GM12878 (cell line): ENCODE measurements at regions not wholly inside any gene's neighbourhood (a gene's known extent, or its start where the extent isn't known, plus 50 kb on each side); places are given as distances from the start of the nearest gene placed in this dataset.
A peak's percentile ranks its signal among the peaks of the same experiment; 100 is the strongest.

Experiments
- ATAC-seq: fragments of 200-7000 bp; cut with Tn5 transposase; 3 replicates; pipeline ENCODE4 v1.9.1; 2020; ENCODE audit warnings: mild to moderate bottlenecking, moderate library complexity
- BruUV-seq: library from RNA; stranded (reverse); fragments of 400-500 nt; replicated peaks from 2 replicates; lab custom pipeline; 2021; lab: Mats Ljungman, UMichigan
- CTCF ChIA-PET: fragments of 300-600 bp; sonication (Branson Sonifier 250); formaldehyde crosslinking; extraction: SDS; loops from one replicate; lab custom pipeline; 2021; ENCODE audit warnings: inconsistent platforms; lab: Yijun Ruan, JAX
- POLR2A ChIA-PET: fragments of 350-600 bp; formaldehyde crosslinking; extraction: SDS; loops from one replicate; lab custom pipeline; 2021; ENCODE audit warnings: inconsistent platforms; lab: Charles Lee
- RAD21 ChIA-PET: fragments of 300-600 bp; sonication (Branson Sonifier 250); formaldehyde crosslinking; loops from one replicate; lab custom pipeline; 2023; ENCODE audit warnings: antibody characterized with exemption; ENCODE audit not compliant: unreplicated experiment; lab: Charles Lee
- SMC1A ChIA-PET: fragments of 300-600 bp; sonication (Branson Sonifier 250); formaldehyde crosslinking; loops from one replicate; lab custom pipeline; 2023; ENCODE audit not compliant: unreplicated experiment, uncharacterized antibody; lab: Charles Lee
- DNase-seq: peaks from one replicate; pipeline ENCODE4 v3.0.0-alpha.2; 2011; ENCODE audit warnings: low read depth, low spot score
- FAIRE-seq: peaks from 3 replicates; lab custom pipeline; 2011; peaks lifted over from hg19 to GRCh38; lab: Jason Lieb, UNC
- H2AFZ ChIP-seq: 2 replicates; pipeline ENCODE4 v1.6.0; 2011; ENCODE audit warnings: low read depth, low read length, control low read depth; ENCODE audit not compliant: control insufficient read depth
- H3K27ac ChIP-seq: 2 replicates; pipeline ENCODE4 v1.5.1; 2011; ENCODE audit warnings: control low read depth; ENCODE audit not compliant: control insufficient read depth, insufficient read depth
- H3K27me3 ChIP-seq, 2 experiments: replicated peaks in 1 of 2; 2 replicates each; pipeline versions ENCODE4 v1.6.0 to v1.6.1; 2011; ENCODE audit warnings: low read length in 1 of 2; ENCODE audit not compliant: control insufficient read depth in 2 of 2, insufficient read depth in 2 of 2
- H3K36me3 ChIP-seq, 2 experiments: 2 replicates each; pipeline ENCODE4 v1.5.1; 2011; ENCODE audit warnings: low read length in 1 of 2; ENCODE audit not compliant: control insufficient read depth in 2 of 2, insufficient read depth in 2 of 2
- H3K4me1 ChIP-seq: 2 replicates; pipeline ENCODE4 v1.6.1; 2011; ENCODE audit warnings: mild to moderate bottlenecking, low read length, moderate library complexity, mixed read lengths; ENCODE audit not compliant: control insufficient read depth, insufficient read depth
- H3K4me2 ChIP-seq: 2 replicates; pipeline ENCODE4 v1.6.0; 2011; ENCODE audit warnings: control low read depth; ENCODE audit not compliant: control insufficient read depth, insufficient read depth
- H3K4me3 ChIP-seq: fragments of 200-600 bp; sonication (generic); 2 replicates; pipeline ENCODE4 v1.5.1; 2016
- H3K79me2 ChIP-seq: 2 replicates; pipeline ENCODE4 v1.6.0; 2011; ENCODE audit warnings: low read length; ENCODE audit not compliant: control insufficient read depth, insufficient read depth
- H3K9ac ChIP-seq: 2 replicates; pipeline ENCODE4 v1.8.0; 2011; ENCODE audit warnings: low read length, control low read depth, mixed read lengths; ENCODE audit not compliant: control insufficient read depth, insufficient read depth
- H3K9me3 ChIP-seq: replicated peaks from 3 replicates; pipeline ENCODE4 v1.5.1; 2011; ENCODE audit warnings: mild to moderate bottlenecking, low read length; ENCODE audit not compliant: control insufficient read depth, insufficient read depth
- H4K20me1 ChIP-seq: 2 replicates; pipeline ENCODE4 v1.6.0; 2011; ENCODE audit not compliant: control insufficient read depth, insufficient read depth
- ATF2 ChIP-seq: IDR thresholded peaks from 2 replicates; pipeline ENCODE4 v1.6.1; 2012; ENCODE audit warnings: low read length, inconsistent platforms
- BHLHE40 ChIP-seq, 2 experiments: fragments of 450-650 bp in 1 of 2; IDR thresholded peaks; 2 replicates each; pipeline ENCODE4 v1.6.1; 2011 to 2017; ENCODE audit warnings: low read depth in 2 of 2, borderline replicate concordance in 1 of 2, improper control_type of control experiment in 1 of 2, low read length in 1 of 2, mild to moderate bottlenecking in 1 of 2
- CEBPB ChIP-seq, 2 experiments: fragments of 150-350 bp in 1 of 2; IDR thresholded peaks; 2 replicates each; pipeline ENCODE4 v1.6.1; 2012 to 2014; ENCODE audit warnings: low read depth in 2 of 2, low read length in 2 of 2, borderline replicate concordance in 1 of 2, inconsistent platforms in 1 of 2
- CHD2 ChIP-seq: IDR thresholded peaks from 2 replicates; pipeline ENCODE4 v1.6.1; 2011; ENCODE audit warnings: low read depth, low read length, improper control_type of control experiment, borderline replicate concordance
- E2F8 ChIP-seq: fragments of 450-650 bp; IDR thresholded peaks from 2 replicates; pipeline ENCODE4 v1.6.1; 2018; ENCODE audit warnings: mild to moderate bottlenecking, low read depth, moderate library complexity; ENCODE audit not compliant: partially characterized antibody
- FOXM1 ChIP-seq: IDR thresholded peaks from 2 replicates; pipeline ENCODE4 v1.6.1; 2012; ENCODE audit warnings: low read depth, mild to moderate bottlenecking, inconsistent platforms, low read length, moderate library complexity
- HDGF ChIP-seq: fragments of 450-650 bp; IDR thresholded peaks from 2 replicates; pipeline ENCODE4 v1.6.1; 2016; ENCODE audit warnings: antibody characterized with exemption
- JUNB ChIP-seq: IDR thresholded peaks from 2 replicates; pipeline ENCODE4 v1.6.1; 2016; ENCODE audit warnings: antibody characterized with exemption, mild to moderate bottlenecking
- JUND ChIP-seq: IDR thresholded peaks from 2 replicates; pipeline ENCODE4 v1.6.1; 2012; ENCODE audit warnings: low read depth, mild to moderate bottlenecking, low read length, improper control_type of control experiment, moderate library complexity
- MEF2A ChIP-seq: IDR thresholded peaks from 2 replicates; pipeline ENCODE4 v1.6.1; 2011; ENCODE audit warnings: low read depth, mild to moderate bottlenecking, low read length, moderate library complexity; ENCODE audit not compliant: insufficient read depth
- MEF2B ChIP-seq: fragments of 450-650 bp; IDR thresholded peaks from 2 replicates; pipeline ENCODE4 v1.6.1; 2018; ENCODE audit warnings: mild to moderate bottlenecking, moderate library complexity; ENCODE audit not compliant: partially characterized antibody, poor library complexity, severe bottlenecking
- MTA2 ChIP-seq: fragments of 450-650 bp; IDR thresholded peaks from 2 replicates; pipeline ENCODE4 v1.6.1; 2016; ENCODE audit warnings: low read depth, mild to moderate bottlenecking, moderate library complexity
- NFYB ChIP-seq: IDR thresholded peaks from 2 replicates; pipeline ENCODE4 v1.6.1; 2011; ENCODE audit warnings: low read depth, mild to moderate bottlenecking, low read length, improper control_type of control experiment, moderate library complexity; ENCODE audit not compliant: insufficient read depth
- PBX3 ChIP-seq: IDR thresholded peaks from 2 replicates; pipeline ENCODE4 v1.6.1; 2011; ENCODE audit warnings: mild to moderate bottlenecking, low read depth, low read length, moderate library complexity; ENCODE audit not compliant: insufficient replicate concordance
- SREBF2 ChIP-seq: IDR thresholded peaks from 2 replicates; pipeline ENCODE4 v1.6.1; 2012; ENCODE audit warnings: mild to moderate bottlenecking, low read length
- ZBTB11 ChIP-seq: fragments of 450-650 bp; formaldehyde crosslinking; IDR thresholded peaks from 2 replicates; pipeline ENCODE4 v1.5.0; 2022; ENCODE audit warnings: mild to moderate bottlenecking, missing genetic modification characterization
- WGBS: methylation state at CpG from one replicate; pipeline ENCODE4 v1.1.6; 2016; ENCODE audit warnings: low lambda C conversion rate; ENCODE audit not compliant: insufficient replicate concordance, insufficient coverage; ENCODE audit errors: missing lambda C conversion rate; 5-methylcytosine and 5-hydroxymethylcytosine counted together
- in situ Hi-C: fragments of 300-500 bp; cut with MboI; formaldehyde crosslinking; loops from 9 replicates; pipeline ENCODE4 v1.14.3; 2018; ENCODE audit warnings: mixed read lengths
- intact Hi-C: fragments of 100-400 bp; cut with micrococcal nuclease; formaldehyde crosslinking; loops from one replicate; pipeline ENCODE4 v1.14.2; 2022; ENCODE audit not compliant: unreplicated experiment

GRCh38 chr4:171334549-171334948 is 478.7 kb upstream of the GALNTL6 start:
- SMC1A ChIA-PET, result no interaction called here
- no peaks in the 10 kb centered on the region for H3K79me2 ChIP-seq
- ATAC-seq (peak; percentile 78), FAIRE-seq (no peak), DNase-seq (peak; percentile 5)
- no peaks in the 10 kb centered on the region for H3K36me3 ChIP-seq
- POLR2A ChIA-PET, result no interaction called here
- no peak overlapping the region for H2AFZ ChIP-seq
- H3K9me3 ChIP-seq, result no peaks in the 10 kb centered on the region
- H4K20me1 ChIP-seq, result no peaks in the 10 kb centered on the region
- in situ Hi-C loops (no loop called here), intact Hi-C loops (no loop called here)
- RAD21 ChIA-PET, result no interaction called here
- CTCF ChIA-PET, result no interaction called here
- BruUV-seq, result no TSS peak
- H3K4me3 ChIP-seq, result no peak overlapping the region
- no peaks in the 10 kb centered on the region for H3K4me1 ChIP-seq
- H3K4me2 ChIP-seq, result no peak overlapping the region
- no peak overlapping the region for H3K27ac ChIP-seq
- WGBS, result 5% methylated on average over 4 of the region's 4 CpGs
- H3K27me3 ChIP-seq, result no peaks in the 10 kb centered on the region
- H3K9ac ChIP-seq, result no peak overlapping the region
- TF ChIP-seq BHLHE40 (IDR thresholded peaks at IDR 0.05; ENCODE audit: borderline replicate concordance in 1 of 2, low read depth in 2 of 2, low read length in 1 of 2) (0 out of 4 replicates have a peak, but pooled peaks of 1 of the 2 experiments have one; percentile 5), MEF2A (peak; percentile 82), NFYB (no peak), JUNB (peak; percentile 36; the same call in 1 of the 2 replicates), ZBTB11 (CRISPR knock-in tag) (no peak), HDGF (no peak), CHD2 (no peak), E2F8 (no peak), CEBPB (IDR thresholded peaks at IDR 0.05; ENCODE audit: borderline replicate concordance in 1 of 2, low read depth in 2 of 2, low read length in 2 of 2) (no peak), PBX3 (no peak), FOXM1 (0 out of 2 replicates have a peak, but pooled peaks have one; percentile 21), MEF2B (peak; percentile 77), ATF2 (peak; percentile 38; the same call in 1 of the 2 replicates), JUND (no peak), SREBF2 (no peak), MTA2 (peak; percentile 54; the same call in 1 of the 2 replicates)
